ENCODE measurements at regions not wholly inside any gene's neighbourhood (a gene's known extent, or its start where the extent isn't known, plus 50 kb on each side); places are given as distances from the start of the nearest gene placed in this dataset.

DNA sequence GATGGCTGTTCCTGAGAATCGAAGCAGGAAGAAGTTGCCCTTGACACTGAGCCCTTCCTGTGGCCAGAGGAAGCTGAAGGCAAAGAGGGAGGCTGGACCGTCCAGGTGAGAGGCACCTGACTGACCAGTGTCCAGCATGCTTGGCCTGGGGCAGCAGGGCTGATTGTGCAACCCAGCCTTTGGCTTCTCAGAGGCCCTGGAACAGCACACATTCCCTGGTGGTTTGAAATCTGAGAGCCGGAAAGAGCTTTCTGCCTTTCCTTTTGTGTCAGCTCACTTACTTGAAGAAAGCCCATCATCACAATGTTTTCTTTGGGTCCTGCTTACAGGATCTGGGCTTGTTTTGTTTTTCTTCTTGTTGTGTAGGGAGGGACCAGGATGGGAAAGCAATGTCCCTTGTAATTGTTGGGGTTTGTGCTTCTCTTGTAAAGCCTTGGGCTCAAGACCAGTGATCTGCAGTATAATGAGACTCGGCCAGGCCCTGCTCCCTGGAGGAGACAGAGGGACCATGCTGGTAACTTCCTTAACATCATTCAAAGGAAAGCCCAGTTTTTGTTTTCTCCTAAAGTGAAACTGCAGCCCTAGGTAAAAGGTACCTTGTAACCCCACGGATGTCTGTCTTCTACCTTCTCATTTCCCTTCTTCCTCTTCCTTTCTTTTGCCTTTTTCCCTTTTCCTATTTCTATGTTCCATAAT lies 213.7 kb downstream of the NXNL2 start (continued):
- TF ChIP-seq, protein P1, sequence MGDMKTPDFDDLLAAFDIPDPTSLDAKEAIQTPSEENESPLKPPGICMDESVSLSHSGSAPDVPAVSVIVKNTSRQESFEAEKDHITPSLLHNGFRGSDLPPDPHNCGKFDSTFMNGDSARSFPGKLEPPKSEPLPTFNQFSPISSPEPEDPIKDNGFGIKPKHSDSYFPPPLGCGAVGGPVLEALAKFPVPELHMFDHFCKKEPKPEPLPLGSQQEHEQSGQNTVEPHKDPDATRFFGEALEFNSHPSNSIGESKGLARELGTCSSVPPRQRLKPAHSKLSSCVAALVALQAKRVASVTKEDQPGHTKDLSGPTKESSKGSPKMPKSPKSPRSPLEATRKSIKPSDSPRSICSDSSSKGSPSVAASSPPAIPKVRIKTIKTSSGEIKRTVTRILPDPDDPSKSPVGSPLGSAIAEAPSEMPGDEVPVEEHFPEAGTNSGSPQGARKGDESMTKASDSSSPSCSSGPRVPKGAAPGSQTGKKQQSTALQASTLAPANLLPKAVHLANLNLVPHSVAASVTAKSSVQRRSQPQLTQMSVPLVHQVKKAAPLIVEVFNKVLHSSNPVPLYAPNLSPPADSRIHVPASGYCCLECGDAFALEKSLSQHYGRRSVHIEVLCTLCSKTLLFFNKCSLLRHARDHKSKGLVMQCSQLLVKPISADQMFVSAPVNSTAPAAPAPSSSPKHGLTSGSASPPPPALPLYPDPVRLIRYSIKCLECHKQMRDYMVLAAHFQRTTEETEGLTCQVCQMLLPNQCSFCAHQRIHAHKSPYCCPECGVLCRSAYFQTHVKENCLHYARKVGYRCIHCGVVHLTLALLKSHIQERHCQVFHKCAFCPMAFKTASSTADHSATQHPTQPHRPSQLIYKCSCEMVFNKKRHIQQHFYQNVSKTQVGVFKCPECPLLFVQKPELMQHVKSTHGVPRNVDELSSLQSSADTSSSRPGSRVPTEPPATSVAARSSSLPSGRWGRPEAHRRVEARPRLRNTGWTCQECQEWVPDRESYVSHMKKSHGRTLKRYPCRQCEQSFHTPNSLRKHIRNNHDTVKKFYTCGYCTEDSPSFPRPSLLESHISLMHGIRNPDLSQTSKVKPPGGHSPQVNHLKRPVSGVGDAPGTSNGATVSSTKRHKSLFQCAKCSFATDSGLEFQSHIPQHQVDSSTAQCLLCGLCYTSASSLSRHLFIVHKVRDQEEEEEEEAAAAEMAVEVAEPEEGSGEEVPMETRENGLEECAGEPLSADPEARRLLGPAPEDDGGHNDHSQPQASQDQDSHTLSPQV (IDR thresholded peaks at IDR 0.05) = no peak
- TF ChIP-seq EED (IDR thresholded peaks at IDR 0.05; ENCODE audit: low read depth) (no peak), SIX5 (IDR thresholded peaks at IDR 0.05; ENCODE audit: low read depth, low read length, severe bottlenecking) (no peak)

DNA sequence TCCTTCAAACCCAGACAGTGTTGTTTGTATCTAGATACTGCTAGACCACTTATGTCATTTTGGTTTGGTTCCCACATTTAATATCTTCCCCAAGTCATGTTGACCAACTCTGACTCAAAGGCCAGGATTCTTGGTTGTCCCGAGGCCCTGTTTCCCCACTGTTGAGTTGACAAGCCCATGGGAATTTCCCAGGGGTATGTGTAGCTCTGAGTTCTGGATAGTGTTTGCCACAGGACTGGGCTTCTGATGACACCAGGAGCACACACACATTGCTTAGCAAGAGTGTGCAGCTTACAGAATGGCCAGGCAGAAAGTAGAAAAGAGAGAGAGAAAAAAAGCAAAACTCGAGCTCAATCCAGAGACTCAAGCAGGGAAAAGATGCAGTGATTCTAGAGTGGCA lies 214.4 kb downstream of the NXNL2 start:
- Histone ChIP-seq H3K9me3 (replicated peaks; ENCODE audit: control insufficient read depth, insufficient read depth, low read length) (no peaks in the 10 kb centered on the region), H2AFZ (ENCODE audit: control insufficient read depth, low read depth, low read length) (no peak overlapping the region), H3K4me1 (ENCODE audit: control insufficient read depth, insufficient read depth, low read length) (no peaks in the 10 kb centered on the region), H3K79me2 (ENCODE audit: control insufficient read depth, insufficient read depth, low read length) (no peaks in the 10 kb centered on the region), H4K20me1 (ENCODE audit: control insufficient read depth, insufficient read depth) (no peaks in the 10 kb centered on the region), H3K27ac (ENCODE audit: control insufficient read depth, insufficient read depth) (no peak overlapping the region), H3K36me3 (ENCODE audit: control insufficient read depth in 2 of 2, insufficient read depth in 2 of 2, low read length in 1 of 2) (no peaks in the 10 kb centered on the region), H3K4me2 (ENCODE audit: control insufficient read depth, insufficient read depth) (no peak overlapping the region), H3K9ac (ENCODE audit: control insufficient read depth, insufficient read depth, low read length) (no peak overlapping the region), H3K4me3 (no peak overlapping the region), H3K27me3 (replicated peaks in 1 of 2; ENCODE audit: control insufficient read depth in 2 of 2, insufficient read depth in 2 of 2, low read length in 1 of 2) (peaks cover 0 to 1% of the 10 kb centered on the region in 2 experiments; a peak in 1 of 4 replicates)
- ATAC-seq (no peak), DNase-seq (ENCODE audit: low read depth, low spot score) (no peak), FAIRE-seq (no peak)
- no peak for TF ChIP-seq RB1 (IDR thresholded peaks at IDR 0.05; ENCODE audit: borderline replicate concordance)
- no peak for TF ChIP-seq POLR2A (IDR thresholded peaks at IDR 0.05; ENCODE audit: low read depth, low read length)
- TF ChIP-seq, protein P2, sequence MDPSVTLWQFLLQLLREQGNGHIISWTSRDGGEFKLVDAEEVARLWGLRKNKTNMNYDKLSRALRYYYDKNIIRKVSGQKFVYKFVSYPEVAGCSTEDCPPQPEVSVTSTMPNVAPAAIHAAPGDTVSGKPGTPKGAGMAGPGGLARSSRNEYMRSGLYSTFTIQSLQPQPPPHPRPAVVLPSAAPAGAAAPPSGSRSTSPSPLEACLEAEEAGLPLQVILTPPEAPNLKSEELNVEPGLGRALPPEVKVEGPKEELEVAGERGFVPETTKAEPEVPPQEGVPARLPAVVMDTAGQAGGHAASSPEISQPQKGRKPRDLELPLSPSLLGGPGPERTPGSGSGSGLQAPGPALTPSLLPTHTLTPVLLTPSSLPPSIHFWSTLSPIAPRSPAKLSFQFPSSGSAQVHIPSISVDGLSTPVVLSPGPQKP (IDR thresholded peaks at IDR 0.05; ENCODE audit: low read depth, low read length) = no peak
- no peak for TF ChIP-seq KAT2A (conservative IDR thresholded peaks at IDR 0.05; ENCODE audit: control insufficient read depth, low read depth, low read length)
- no peak for TF ChIP-seq ZNF24 (IDR thresholded peaks at IDR 0.05)
- TF ChIP-seq RFX5 (IDR thresholded peaks at IDR 0.05; ENCODE audit: low read depth, low read length) = no peak
- TF ChIP-seq, protein P3, sequence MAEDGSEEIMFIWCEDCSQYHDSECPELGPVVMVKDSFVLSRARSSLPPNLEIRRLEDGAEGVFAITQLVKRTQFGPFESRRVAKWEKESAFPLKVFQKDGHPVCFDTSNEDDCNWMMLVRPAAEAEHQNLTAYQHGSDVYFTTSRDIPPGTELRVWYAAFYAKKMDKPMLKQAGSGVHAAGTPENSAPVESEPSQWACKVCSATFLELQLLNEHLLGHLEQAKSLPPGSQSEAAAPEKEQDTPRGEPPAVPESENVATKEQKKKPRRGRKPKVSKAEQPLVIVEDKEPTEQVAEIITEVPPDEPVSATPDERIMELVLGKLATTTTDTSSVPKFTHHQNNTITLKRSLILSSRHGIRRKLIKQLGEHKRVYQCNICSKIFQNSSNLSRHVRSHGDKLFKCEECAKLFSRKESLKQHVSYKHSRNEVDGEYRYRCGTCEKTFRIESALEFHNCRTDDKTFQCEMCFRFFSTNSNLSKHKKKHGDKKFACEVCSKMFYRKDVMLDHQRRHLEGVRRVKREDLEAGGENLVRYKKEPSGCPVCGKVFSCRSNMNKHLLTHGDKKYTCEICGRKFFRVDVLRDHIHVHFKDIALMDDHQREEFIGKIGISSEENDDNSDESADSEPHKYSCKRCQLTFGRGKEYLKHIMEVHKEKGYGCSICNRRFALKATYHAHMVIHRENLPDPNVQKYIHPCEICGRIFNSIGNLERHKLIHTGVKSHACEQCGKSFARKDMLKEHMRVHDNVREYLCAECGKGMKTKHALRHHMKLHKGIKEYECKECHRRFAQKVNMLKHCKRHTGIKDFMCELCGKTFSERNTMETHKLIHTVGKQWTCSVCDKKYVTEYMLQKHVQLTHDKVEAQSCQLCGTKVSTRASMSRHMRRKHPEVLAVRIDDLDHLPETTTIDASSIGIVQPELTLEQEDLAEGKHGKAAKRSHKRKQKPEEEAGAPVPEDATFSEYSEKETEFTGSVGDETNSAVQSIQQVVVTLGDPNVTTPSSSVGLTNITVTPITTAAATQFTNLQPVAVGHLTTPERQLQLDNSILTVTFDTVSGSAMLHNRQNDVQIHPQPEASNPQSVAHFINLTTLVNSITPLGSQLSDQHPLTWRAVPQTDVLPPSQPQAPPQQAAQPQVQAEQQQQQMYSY (CRISPR knock-in tag; IDR thresholded peaks at IDR 0.05) = no peak
- no peak for TF ChIP-seq MYB (IDR thresholded peaks at IDR 0.05; ENCODE audit: borderline replicate concordance, low read depth, low read length)
- no peak for TF ChIP-seq TAF1 (IDR thresholded peaks at IDR 0.05; ENCODE audit: borderline replicate concordance, low read depth, low read length)
- TF ChIP-seq MTA2 (IDR thresholded peaks at IDR 0.05; ENCODE audit: low read depth) = no peak
- TF ChIP-seq RAD21 (IDR thresholded peaks at IDR 0.05; ENCODE audit: insufficient read depth, low read depth, low read length) = no peak
- 21% methylated on average over 2 of the region's 2 CpGs for WGBS (ENCODE audit: insufficient coverage, insufficient replicate concordance, low lambda C conversion rate, missing lambda C conversion rate)
- POLR2A ChIA-PET = no interaction called here
- CTCF ChIA-PET = no interaction called here
- SMC1A ChIA-PET (ENCODE audit: uncharacterized antibody, unreplicated experiment) = no interaction called here
- in situ Hi-C loops (cut with MboI) (loop anchor here (10.0 kb wide), 1 partner anchor 155 kb away; no protein-coding TSS in a partner anchor), intact Hi-C loops (cut with micrococcal nuclease; ENCODE audit: unreplicated experiment) (no loop called here)
- no TSS peak for BruUV-seq (replicated peaks)
- RAD21 ChIA-PET (ENCODE audit: unreplicated experiment) = no interaction called here
